GM23338 (cell line): ENCODE measurements at regions not wholly inside any gene's neighbourhood (a gene's known extent, or its start where the extent isn't known, plus 50 kb on each side); places are given as distances from the start of the nearest gene placed in this dataset.

Experiments used
- ATAC-seq: fragments of 200-7000 bp; cut with Tn5 transposase; 3 replicates; pipeline ENCODE4 v1.9.1; 2020
- DNase-seq: peaks from one replicate; pipeline ENCODE4 v3.0.0-alpha.2; 2015; ENCODE audit warnings: low spot score
- H2AFZ ChIP-seq: fragments of 200-600 bp; sonication (generic); 2 replicates; pipeline ENCODE4 v1.8.0; 2016; ENCODE audit warnings: antibody characterized with exemption, mild to moderate bottlenecking, moderate library complexity
- H3F3A ChIP-seq: fragments of 200-600 bp; sonication (generic); replicated peaks from 2 replicates; pipeline ENCODE4 v1.8.0; 2017; ENCODE audit warnings: antibody characterized with exemption, mixed run types, low read depth
- H3K27ac ChIP-seq: fragments of 200-600 bp; sonication (generic); 2 replicates; pipeline ENCODE4 v1.6.1; 2016; ENCODE audit warnings: low read depth
- H3K27me3 ChIP-seq: fragments of 200-600 bp; sonication (generic); 2 replicates; pipeline ENCODE4 v1.8.0; 2016; ENCODE audit warnings: mild to moderate bottlenecking, mixed run types, moderate library complexity; ENCODE audit not compliant: insufficient read depth
- H3K36me3 ChIP-seq: fragments of 200-600 bp; sonication (generic); 2 replicates; pipeline ENCODE4 v1.8.0; 2016; ENCODE audit warnings: mild to moderate bottlenecking; ENCODE audit not compliant: insufficient read depth
- H3K4me1 ChIP-seq: fragments of 200-600 bp; sonication (generic); 2 replicates; pipeline ENCODE4 v1.8.0; 2016; ENCODE audit warnings: mild to moderate bottlenecking, moderate library complexity; ENCODE audit not compliant: insufficient read depth
- H3K4me2 ChIP-seq: fragments of 200-600 bp; sonication (generic); 2 replicates; pipeline ENCODE4 v1.7.1; 2017; ENCODE audit warnings: mixed run types
- H3K4me3 ChIP-seq: fragments of 200-600 bp; sonication (generic); 2 replicates; pipeline ENCODE4 v1.6.1; 2016; ENCODE audit warnings: mixed run types
- H3K79me2 ChIP-seq: fragments of 200-600 bp; sonication (generic); replicated peaks from 2 replicates; pipeline ENCODE4 v1.8.0; 2017; ENCODE audit warnings: mild to moderate bottlenecking; ENCODE audit not compliant: insufficient read depth
- H3K9me2 ChIP-seq: fragments of 200-600 bp; sonication (generic); 2 replicates; pipeline ENCODE4 v1.8.0; 2017; ENCODE audit not compliant: insufficient read depth
- H4K20me1 ChIP-seq: fragments of 200-600 bp; sonication (generic); replicated peaks from 2 replicates; pipeline ENCODE4 v1.8.0; 2017; ENCODE audit warnings: mild to moderate bottlenecking; ENCODE audit not compliant: insufficient read depth
- H3K27ac Mint-ChIP-seq: 2 replicates; pipeline ENCODE4 v1.8.0; 2020; ENCODE audit warnings: inconsistent platforms, mild to moderate bottlenecking, moderate library complexity, mixed read lengths
- H3K27me3 Mint-ChIP-seq: 3 replicates; pipeline ENCODE4 v1.8.0; 2022; ENCODE audit warnings: low read depth, mild to moderate bottlenecking, moderate library complexity, mixed read lengths, inconsistent platforms; ENCODE audit not compliant: insufficient read depth, poor library complexity
- H3K36me3 Mint-ChIP-seq: 3 replicates; pipeline ENCODE4 v1.8.0; 2021; ENCODE audit warnings: low read depth, mild to moderate bottlenecking, inconsistent platforms, moderate library complexity, mixed read lengths
- H3K4me1 Mint-ChIP-seq: 3 replicates; pipeline ENCODE4 v1.8.0; 2020; ENCODE audit warnings: mild to moderate bottlenecking, inconsistent platforms, mixed read lengths
- H3K4me3 Mint-ChIP-seq: 3 replicates; pipeline ENCODE4 v1.8.0; 2021; ENCODE audit warnings: moderate library complexity, mild to moderate bottlenecking, inconsistent platforms, mixed read lengths
- H3K9me3 Mint-ChIP-seq: 3 replicates; pipeline ENCODE4 v1.8.0; 2020; ENCODE audit warnings: moderate library complexity, mild to moderate bottlenecking, inconsistent platforms, mixed read lengths
- EZH2phosphoT487 ChIP-seq: fragments of 200-600 bp; sonication (generic); IDR thresholded peaks from one replicate; pipeline ENCODE4 v1.8.1; 2018; ENCODE audit warnings: antibody characterized with exemption; ENCODE audit not compliant: unreplicated experiment
- NANOG ChIP-seq: IDR thresholded peaks from 2 replicates; pipeline ENCODE4 v1.6.1; 2016; ENCODE audit warnings: antibody characterized with exemption, borderline replicate concordance
- REST ChIP-seq: IDR thresholded peaks from one replicate; pipeline ENCODE4 v1.6.1; 2018; ENCODE audit warnings: antibody characterized with exemption; ENCODE audit not compliant: unreplicated experiment
- ZNF462 ChIP-seq: fragments of 250-450 bp; sonication (Bioruptor Pico); IDR thresholded peaks from 2 replicates; pipeline ENCODE4 v1.5.0; 2020; ENCODE audit warnings: mild to moderate bottlenecking, moderate library complexity

- Histone ChIP-seq H3K27ac (no peak overlapping the region), H3K4me2 (no peak overlapping the region), H3K36me3 (no peaks in the 10 kb centered on the region), H3K4me1 (no peaks in the 10 kb centered on the region), H3K9me2 (no peaks in the 10 kb centered on the region), H3F3A (no peaks in the 10 kb centered on the region), H3K4me3 (no peak overlapping the region), H4K20me1 (no peaks in the 10 kb centered on the region; the same call in 1 of the 2 replicates), H3K79me2 (no peaks in the 10 kb centered on the region), H3K27me3 (peaks cover 4% of the 10 kb centered on the region; the same call in 1 of the 2 replicates), H2AFZ (no peak overlapping the region; the same call in 1 of the 2 replicates)
- TF ChIP-seq EZH2phosphoT487 (no peak), NANOG (no peak), ZNF462 (CRISPR knock-in tag) (no peak), REST (no peak)
- H3K27ac Mint-ChIP-seq, result no peak overlapping the region
- DNase-seq (no peak), ATAC-seq (no peak)
- no peak overlapping the region for H3K4me3 Mint-ChIP-seq
- no peaks in the 10 kb centered on the region for H3K9me3 Mint-ChIP-seq
- H3K36me3 Mint-ChIP-seq, result no peaks in the 10 kb centered on the region
- H3K4me1 Mint-ChIP-seq, result no peaks in the 10 kb centered on the region
- H3K27me3 Mint-ChIP-seq, result peaks cover 9% of the 10 kb centered on the region
Measured at GRCh38 chr1:90821152-90821787, 104.2 kb upstream of the BARHL2 start.
